ENCODE measurements at regions not wholly inside any gene's neighbourhood (a gene's known extent, or its start where the extent isn't known, plus 50 kb on each side); places are given as distances from the start of the nearest gene placed in this dataset.
"Not testable (repeated sequence)": the region's sequence is repeated elsewhere in the genome, so short reads cannot be mapped to it uniquely, and the experiment has no call there.

DNA sequence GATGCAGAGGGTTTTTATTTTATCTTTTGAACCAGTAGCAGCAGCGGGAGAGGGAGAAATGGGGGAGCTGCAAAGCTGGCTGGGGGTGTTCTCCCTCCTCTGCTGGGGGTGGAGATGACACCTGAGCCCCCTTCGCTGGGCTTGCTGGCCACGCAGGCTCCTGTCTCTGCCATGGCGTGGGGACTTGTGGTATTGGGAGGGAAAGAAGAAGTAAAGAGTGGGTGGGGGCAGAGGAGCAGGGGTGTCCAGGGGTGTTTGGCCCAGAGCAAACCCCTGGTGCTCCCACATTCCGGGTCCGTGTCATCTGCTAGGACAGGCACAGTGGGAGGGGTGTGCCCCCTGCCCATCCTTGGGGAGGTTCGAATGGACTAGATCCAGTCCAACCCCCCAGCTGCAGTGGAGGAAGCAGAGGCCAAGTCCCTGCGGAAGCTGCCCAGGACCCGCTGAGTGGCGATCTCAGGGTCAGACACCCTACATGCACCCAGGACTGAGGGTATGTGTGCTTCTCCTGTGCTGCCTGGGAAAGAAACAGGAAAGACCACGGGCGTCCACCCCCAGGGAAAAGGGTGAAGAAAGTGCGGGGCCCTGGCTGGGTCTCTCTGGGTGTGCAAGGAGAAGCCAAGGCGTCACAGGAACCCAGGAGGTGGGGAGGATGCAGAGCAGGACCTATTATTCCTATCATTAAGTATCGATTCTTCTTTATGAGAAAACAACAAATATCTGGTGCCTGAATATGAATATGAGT is 163.2 kb downstream of the TRIM43 start:
- H3K27me3 ChIP-seq (ENCODE audit: control insufficient read depth, insufficient read depth, low read length, poor library complexity, severe bottlenecking); H3K9me3 ChIP-seq (ENCODE audit: control insufficient read depth, low read length); H3K4me3 ChIP-seq (ENCODE audit: insufficient read depth, low read depth, low read length); H3K27ac ChIP-seq (ENCODE audit: insufficient read depth, low read depth, low read length, poor library complexity, severe bottlenecking); H3K36me3 ChIP-seq (ENCODE audit: control insufficient read depth, insufficient read depth, low read length); H3K4me1 ChIP-seq (ENCODE audit: control insufficient read depth, insufficient read depth, low read length): not testable (repeated sequence)
- WGBS, 2 experiments = 83 to 90% methylated on average over 12 to 14 of the region's 15 CpGs

GRCh38 chr2:95755956-95756669 is 164.3 kb downstream of the TRIM43 start:
- H3K27ac ChIP-seq (ENCODE audit: insufficient read depth, low read depth, low read length, poor library complexity, severe bottlenecking); H3K4me1 ChIP-seq (ENCODE audit: control insufficient read depth, insufficient read depth, low read length); H3K4me3 ChIP-seq (ENCODE audit: insufficient read depth, low read depth, low read length); H3K27me3 ChIP-seq (ENCODE audit: control insufficient read depth, insufficient read depth, low read length, poor library complexity, severe bottlenecking); H3K9me3 ChIP-seq (ENCODE audit: control insufficient read depth, low read length); H3K36me3 ChIP-seq (ENCODE audit: control insufficient read depth, insufficient read depth, low read length): not testable (repeated sequence)
- WGBS, 2 experiments = 84 to 85% methylated on average over 6 of the region's 7 CpGs

DNA sequence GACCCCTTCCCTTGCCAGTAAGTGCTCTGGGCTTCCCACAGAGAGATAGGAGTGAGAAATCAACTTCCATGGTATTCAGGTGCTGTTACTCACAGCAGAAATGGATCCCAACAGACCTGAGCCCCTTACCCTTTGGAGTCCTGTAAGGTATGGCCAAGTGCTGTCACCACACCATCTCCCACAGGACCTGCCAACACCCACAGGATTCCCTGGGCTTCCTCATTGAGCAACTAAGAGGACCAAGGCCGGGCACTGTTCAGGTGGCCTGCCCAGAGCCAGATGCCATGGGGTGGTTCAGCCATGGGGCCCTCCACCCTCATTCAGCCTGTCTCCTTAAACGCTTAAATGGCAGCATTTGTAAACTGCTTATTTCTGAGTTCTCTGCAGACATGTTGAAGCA is 166.2 kb downstream of the TRIM43 start:
- WGBS, 2 experiments = 48 to 50% methylated on average over 2 of the region's 2 CpGs
- H3K27me3 ChIP-seq (ENCODE audit: control insufficient read depth, insufficient read depth, low read length, poor library complexity, severe bottlenecking) = no peaks in the 10 kb centered on the region
- no peak overlapping the region for H3K27ac ChIP-seq (ENCODE audit: insufficient read depth, low read depth, low read length, poor library complexity, severe bottlenecking)
- no peaks in the 10 kb centered on the region for H3K4me1 ChIP-seq (ENCODE audit: control insufficient read depth, insufficient read depth, low read length)
- H3K4me3 ChIP-seq (ENCODE audit: insufficient read depth, low read depth, low read length) = no peak overlapping the region
- no peaks in the 10 kb centered on the region for H3K9me3 ChIP-seq (ENCODE audit: control insufficient read depth, low read length)
- H3K36me3 ChIP-seq (ENCODE audit: control insufficient read depth, insufficient read depth, low read length) = no peaks in the 10 kb centered on the region

GRCh38 chr2:95759481-95760246 is 167.9 kb downstream of the TRIM43 start:
- no peak overlapping the region for H3K27ac ChIP-seq (ENCODE audit: insufficient read depth, low read depth, low read length, poor library complexity, severe bottlenecking)
- H3K4me3 ChIP-seq (ENCODE audit: insufficient read depth, low read depth, low read length) = no peak overlapping the region
- H3K27me3 ChIP-seq (ENCODE audit: control insufficient read depth, insufficient read depth, low read length, poor library complexity, severe bottlenecking) = no peaks in the 10 kb centered on the region
- H3K9me3 ChIP-seq (ENCODE audit: control insufficient read depth, low read length) = no peaks in the 10 kb centered on the region
- H3K36me3 ChIP-seq (ENCODE audit: control insufficient read depth, insufficient read depth, low read length) = no peaks in the 10 kb centered on the region
- WGBS, 2 experiments = 86 to 88% methylated on average over 4 of the region's 4 CpGs
- H3K4me1 ChIP-seq (ENCODE audit: control insufficient read depth, insufficient read depth, low read length) = no peaks in the 10 kb centered on the region

DNA sequence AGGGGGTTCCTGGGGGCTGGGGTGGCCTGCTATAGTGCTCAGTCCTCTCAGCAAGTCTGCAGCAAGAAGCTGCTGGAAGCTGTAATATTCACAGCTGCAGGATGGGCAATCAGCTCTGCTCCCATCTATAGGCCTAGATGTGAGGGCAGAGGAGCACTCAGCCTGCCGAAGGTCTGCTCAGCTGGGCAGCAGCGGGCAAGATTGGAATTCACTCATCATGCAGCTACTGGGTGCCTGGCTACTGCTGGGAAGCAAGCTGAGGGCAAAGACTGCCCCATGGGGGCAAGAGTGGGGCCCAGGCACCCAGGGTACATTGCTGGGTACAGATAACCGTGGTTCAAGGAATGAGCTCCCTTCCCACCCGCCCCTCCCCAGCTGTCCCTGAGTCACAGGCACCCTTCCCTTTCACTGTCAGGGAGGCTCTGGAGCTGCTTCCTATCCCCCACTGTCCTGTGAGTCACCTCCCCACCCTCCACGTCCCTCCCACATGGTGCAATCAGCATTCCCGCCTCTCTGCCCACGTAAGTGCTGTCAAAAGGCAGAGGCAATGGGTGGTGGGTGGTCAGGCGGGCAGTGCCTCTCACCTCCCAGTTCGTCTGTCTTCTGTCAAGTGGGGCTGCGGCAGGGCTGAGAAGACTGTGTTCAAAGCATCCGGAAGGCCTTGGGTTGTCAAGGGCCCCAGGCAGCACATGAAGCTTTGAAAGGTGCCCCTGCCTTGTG is 169.2 kb downstream of the TRIM43 start:
- no peak overlapping the region for H3K27ac ChIP-seq (ENCODE audit: insufficient read depth, low read depth, low read length, poor library complexity, severe bottlenecking)
- H3K9me3 ChIP-seq (ENCODE audit: control insufficient read depth, low read length) = no peaks in the 10 kb centered on the region
- no peaks in the 10 kb centered on the region for H3K4me1 ChIP-seq (ENCODE audit: control insufficient read depth, insufficient read depth, low read length)
- no peaks in the 10 kb centered on the region for H3K27me3 ChIP-seq (ENCODE audit: control insufficient read depth, insufficient read depth, low read length, poor library complexity, severe bottlenecking)
- 81 to 87% methylated on average over 11 of the region's 11 CpGs for WGBS, 2 experiments
- no peaks in the 10 kb centered on the region for H3K36me3 ChIP-seq (ENCODE audit: control insufficient read depth, insufficient read depth, low read length)
- no peak overlapping the region for H3K4me3 ChIP-seq (ENCODE audit: insufficient read depth, low read depth, low read length)

- H3K9me3 ChIP-seq (ENCODE audit: control insufficient read depth, low read length) = no peaks in the 10 kb centered on the region
- no peaks in the 10 kb centered on the region for H3K27me3 ChIP-seq (ENCODE audit: control insufficient read depth, insufficient read depth, low read length, poor library complexity, severe bottlenecking)
- H3K36me3 ChIP-seq (ENCODE audit: control insufficient read depth, insufficient read depth, low read length) = no peaks in the 10 kb centered on the region
- H3K4me3 ChIP-seq (ENCODE audit: insufficient read depth, low read depth, low read length) = no peak overlapping the region
- 90 to 95% methylated on average over 3 of the region's 3 CpGs for WGBS, 2 experiments
- H3K27ac ChIP-seq (ENCODE audit: insufficient read depth, low read depth, low read length, poor library complexity, severe bottlenecking) = no peak overlapping the region
- H3K4me1 ChIP-seq (ENCODE audit: control insufficient read depth, insufficient read depth, low read length) = no peaks in the 10 kb centered on the region
These were observed 169.8 kb downstream of the TRIM43 start for GRCh38 chr2:95761556-95761955.

- H3K27ac ChIP-seq (ENCODE audit: insufficient read depth, low read depth, low read length, poor library complexity, severe bottlenecking); H3K27me3 ChIP-seq (ENCODE audit: control insufficient read depth, insufficient read depth, low read length, poor library complexity, severe bottlenecking); H3K4me1 ChIP-seq (ENCODE audit: control insufficient read depth, insufficient read depth, low read length); H3K9me3 ChIP-seq (ENCODE audit: control insufficient read depth, low read length); H3K4me3 ChIP-seq (ENCODE audit: insufficient read depth, low read depth, low read length); H3K36me3 ChIP-seq (ENCODE audit: control insufficient read depth, insufficient read depth, low read length): not testable (repeated sequence)
- 91 to 94% methylated on average over 21 of the region's 21 CpGs for WGBS, 2 experiments
These were observed 170.5 kb downstream of the TRIM43 start for GRCh38 chr2:95762023-95763021.

DNA sequence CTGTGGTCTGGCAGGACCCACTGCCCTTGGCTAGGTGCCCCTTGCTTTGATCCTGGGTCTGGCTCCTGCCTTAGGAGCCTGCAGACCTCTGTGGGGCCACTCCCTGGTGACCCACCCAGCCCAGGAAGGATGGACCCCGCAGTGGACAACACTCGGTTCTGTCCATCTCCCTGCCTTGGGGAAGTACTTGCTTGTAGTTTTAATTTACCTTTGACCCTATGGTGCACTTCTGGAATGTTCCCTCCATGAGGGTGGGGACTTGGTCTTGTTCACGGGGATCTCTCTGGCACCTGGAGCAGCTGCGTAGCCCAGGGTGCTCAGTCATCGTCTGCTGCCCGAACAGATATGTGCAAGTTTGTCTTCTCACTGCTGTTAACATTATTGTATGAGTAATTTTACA is 171.3 kb downstream of the TRIM43 start:
- H3K9me3 ChIP-seq (ENCODE audit: control insufficient read depth, low read length); H3K36me3 ChIP-seq (ENCODE audit: control insufficient read depth, insufficient read depth, low read length); H3K27ac ChIP-seq (ENCODE audit: insufficient read depth, low read depth, low read length, poor library complexity, severe bottlenecking); H3K27me3 ChIP-seq (ENCODE audit: control insufficient read depth, insufficient read depth, low read length, poor library complexity, severe bottlenecking); H3K4me3 ChIP-seq (ENCODE audit: insufficient read depth, low read depth, low read length); H3K4me1 ChIP-seq (ENCODE audit: control insufficient read depth, insufficient read depth, low read length): not testable (repeated sequence)
- 89 to 92% methylated on average over 4 to 6 of the region's 6 CpGs for WGBS, 2 experiments

DNA sequence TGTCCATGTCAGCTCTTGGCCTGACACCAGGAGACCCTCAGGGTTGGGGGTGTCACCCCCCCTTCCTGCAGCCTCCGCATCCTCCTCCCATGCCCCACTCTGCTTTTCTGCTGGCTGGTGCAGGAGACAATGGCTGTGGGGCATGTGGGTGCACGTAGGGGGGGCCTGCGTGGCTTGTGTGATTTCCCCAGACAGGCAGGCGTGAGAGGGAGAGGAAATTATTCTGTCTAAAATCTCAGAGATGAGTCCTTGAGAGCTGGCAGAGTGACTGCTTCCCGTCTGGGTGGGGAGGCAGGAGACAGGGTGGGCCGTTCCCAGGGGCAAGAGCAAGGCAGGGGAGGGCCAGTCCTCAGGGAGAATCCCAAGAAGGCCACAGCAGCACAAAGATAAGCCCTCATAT is 173.2 kb downstream of the TRIM43 start:
- H3K27ac ChIP-seq (ENCODE audit: insufficient read depth, low read depth, low read length, poor library complexity, severe bottlenecking); H3K4me3 ChIP-seq (ENCODE audit: insufficient read depth, low read depth, low read length); H3K4me1 ChIP-seq (ENCODE audit: control insufficient read depth, insufficient read depth, low read length); H3K36me3 ChIP-seq (ENCODE audit: control insufficient read depth, insufficient read depth, low read length); H3K27me3 ChIP-seq (ENCODE audit: control insufficient read depth, insufficient read depth, low read length, poor library complexity, severe bottlenecking); H3K9me3 ChIP-seq (ENCODE audit: control insufficient read depth, low read length): not testable (repeated sequence)
- WGBS, 2 experiments = 92 to 93% methylated on average over 5 of the region's 6 CpGs

Data from ectodermal cell (in vitro differentiated cells).